ENCODE measurements at regions not wholly inside any gene's neighbourhood (a gene's known extent, or its start where the extent isn't known, plus 50 kb on each side); places are given as distances from the start of the nearest gene placed in this dataset.

GRCh38 chr13:63696055-63696454 is 2280.4 kb upstream of the PCDH20 start:
- no peak overlapping the region for H2AK5ac ChIP-seq (ENCODE audit: low read depth, low read length)
- no peak overlapping the region for H4K91ac ChIP-seq (ENCODE audit: insufficient read depth, low read depth, low read length)
- H3K23ac ChIP-seq (ENCODE audit: low read depth, low read length): no peak overlapping the region
- BruUV-seq (replicated peaks): no TSS peak
- ChIA-PET POLR2A (ENCODE audit: unreplicated experiment) (no interaction called here), CTCF (interaction anchor here (0.6 to 1.3 kb wide), 2 partner anchors 12 to 34 kb away, joined by 3 read pairs; no protein-coding TSS in a partner anchor)
- DNase-seq (peak; percentile 93), ATAC-seq (ENCODE audit: low read depth) (peak; percentile 96)
- no peaks in the 10 kb centered on the region for H4K20me1 ChIP-seq (ENCODE audit: insufficient read depth, low read length)
- no peak overlapping the region for H3K4me3 ChIP-seq (ENCODE audit: insufficient read depth, low read depth, low read length)
- TF ChIP-seq CTCF (conservative IDR thresholded peaks at IDR 0.05; ENCODE audit: low read depth, low read length): no peak
- no peak for TF ChIP-seq CEBPB (IDR thresholded peaks at IDR 0.05; ENCODE audit: low read depth, low read length)
- TF ChIP-seq RFX5 (IDR thresholded peaks at IDR 0.05; ENCODE audit: low read depth, low read length): no peak
- TF ChIP-seq NFE2L2 (IDR thresholded peaks at IDR 0.05; ENCODE audit: low read depth, low read length): peak; percentile 76
- TF ChIP-seq POLR2A (IDR thresholded peaks at IDR 0.05; ENCODE audit: low read depth, low read length): no peak
- peak; percentile 60 for TF ChIP-seq FOS (IDR thresholded peaks at IDR 0.05; ENCODE audit: low read depth, low read length)
- TF ChIP-seq MAZ (IDR thresholded peaks at IDR 0.05; ENCODE audit: borderline replicate concordance, low read depth, low read length): no peak
- peak; percentile 71 for TF ChIP-seq MAFK (IDR thresholded peaks at IDR 0.05; ENCODE audit: low read depth, low read length)
- peak; percentile 43; the same call in 1 of the 2 replicates for TF ChIP-seq BHLHE40 (IDR thresholded peaks at IDR 0.05; ENCODE audit: low read depth, low read length)
- TF ChIP-seq RAD21 (IDR thresholded peaks at IDR 0.05; ENCODE audit: low read length): no peak
- no peak for TF ChIP-seq CHD1 (IDR thresholded peaks at IDR 0.05; ENCODE audit: low read depth, low read length)
- TF ChIP-seq SMC3 (IDR thresholded peaks at IDR 0.05; ENCODE audit: low read depth, low read length): no peak
- H2BK5ac ChIP-seq (ENCODE audit: low read depth, low read length, poor library complexity, severe bottlenecking): peak overlapping the region; percentile 70
- no peak overlapping the region for H3K14ac ChIP-seq (replicated peaks; ENCODE audit: low read depth, low read length)
- peaks cover 2% of the 10 kb centered on the region; the same call in 1 of the 2 replicates for H3K4me1 ChIP-seq (ENCODE audit: control insufficient read depth, insufficient read depth, low read length)
- H2BK15ac ChIP-seq (ENCODE audit: low read depth, low read length): no peak overlapping the region
- no peak overlapping the region for H4K5ac ChIP-seq (ENCODE audit: low read depth, low read length)
- no peak overlapping the region for H2BK20ac ChIP-seq (ENCODE audit: low read depth, low read length)
- H2BK120ac ChIP-seq (ENCODE audit: low read depth, low read length): no peak overlapping the region
- no peaks in the 10 kb centered on the region for H3K36me3 ChIP-seq (ENCODE audit: control insufficient read depth, insufficient read depth, low read length)
- dilution Hi-C loops (cut with HindIII; ENCODE audit: low sequenced_read_pairs, unreplicated experiment): no loop called here
- intact Hi-C loops (cut with micrococcal nuclease): no loop called here
- H3K4ac ChIP-seq (ENCODE audit: low read depth, low read length): no peak overlapping the region
- no peak overlapping the region for H2AFZ ChIP-seq (replicated peaks; ENCODE audit: low read length, poor library complexity)
- H2AK9ac ChIP-seq (replicated peaks; ENCODE audit: low read depth, low read length, poor library complexity): no peak overlapping the region
- H3K27me3 ChIP-seq (ENCODE audit: control insufficient read depth, insufficient read depth, low read length): no peaks in the 10 kb centered on the region
- no peak overlapping the region for H3K9ac ChIP-seq (ENCODE audit: low read depth, low read length)
- H3K9me3 ChIP-seq (ENCODE audit: control insufficient read depth, insufficient read depth, low read length): peaks cover 3% of the 10 kb centered on the region
- in situ Hi-C loops (cut with MboI; ENCODE audit: low sequenced_read_pairs): no loop called here
- no peak overlapping the region for H3K27ac ChIP-seq (ENCODE audit: insufficient read depth, low read length)
- no peaks in the 10 kb centered on the region for H3K79me1 ChIP-seq (ENCODE audit: low read depth in 1 of 2, low read length in 2 of 2)
- H3K56ac ChIP-seq (ENCODE audit: extremely low read depth, insufficient read depth, low read length): no peak overlapping the region
- no peak overlapping the region for H3K18ac ChIP-seq (ENCODE audit: low read depth, low read length)
- H3K4me2 ChIP-seq (ENCODE audit: low read depth, low read length): no peak overlapping the region
- H4K8ac ChIP-seq (ENCODE audit: low read depth in 2 of 2, low read length in 2 of 2): no peak overlapping the region
- peaks cover 3% of the 10 kb centered on the region; the same call in 1 of the 2 replicates for H3K9me1 ChIP-seq (ENCODE audit: insufficient read depth, low read length)
